Epidermal melanocyte (primary cell): ENCODE measurements at regions not wholly inside any gene's neighbourhood (a gene's known extent, or its start where the extent isn't known, plus 50 kb on each side); places are given as distances from the start of the nearest gene placed in this dataset.
"Not testable (repeated sequence)": the region's sequence is repeated elsewhere in the genome, so short reads cannot be mapped to it uniquely, and the experiment has no call there.

ENCODE experiments used
- DNase-seq: peaks from one replicate; pipeline ENCODE4 v3.0.0; 2011; ENCODE audit warnings: low spot score; ENCODE audit not compliant: insufficient read length

GRCh38 chr10:45117940-45118339 is 117.2 kb downstream of the ZNF22 start:
- not testable (repeated sequence) for DNase-seq

- DNase-seq = no peak
Observed at GRCh38 chr10:45118929-45119328, 118.2 kb downstream of the ZNF22 start.

- not testable (repeated sequence) for DNase-seq
Observed at GRCh38 chr10:45122180-45122860, 121.6 kb downstream of the ZNF22 start.

- DNase-seq = no peak
Observed at GRCh38 chr10:45135443-45136198, 134.9 kb downstream of the ZNF22 start.

GRCh38 chr10:45136256-45136655 is 135.5 kb downstream of the ZNF22 start:
- DNase-seq = no peak

GRCh38 chr10:45144326-45145070 is 143.8 kb downstream of the ZNF22 start:
- DNase-seq = no peak

GRCh38 chr10:45145143-45145542 is 144.4 kb downstream of the ZNF22 start:
- not testable (repeated sequence) for DNase-seq

GRCh38 chr10:45147000-45147399 is 146.3 kb downstream of the ZNF22 start:
- no peak for DNase-seq

GRCh38 chr10:45150997-45151396 is 150.3 kb downstream of the ZNF22 start:
- no peak for DNase-seq

- DNase-seq = no peak
Observed at GRCh38 chr10:45151467-45152214, 150.9 kb downstream of the ZNF22 start.

GRCh38 chr10:45152726-45153125 is 152.0 kb downstream of the ZNF22 start:
- DNase-seq = no peak

- no peak for DNase-seq
Observed at GRCh38 chr10:45154502-45154901, 153.8 kb downstream of the ZNF22 start.

GRCh38 chr10:45155784-45156183 is 155.1 kb downstream of the ZNF22 start:
- no peak for DNase-seq

GRCh38 chr10:45160271-45160670 is 155.1 kb downstream of the OR13A1 start:
- DNase-seq = no peak

- DNase-seq = no peak
Observed at GRCh38 chr10:45163315-45163975, 152.0 kb downstream of the OR13A1 start.

GRCh38 chr10:45175520-45176118 is 139.8 kb downstream of the OR13A1 start:
- DNase-seq = not testable (repeated sequence)

GRCh38 chr10:45179691-45180090 is 135.7 kb downstream of the OR13A1 start:
- DNase-seq = no peak

GRCh38 chr10:45180507-45180906 is 134.9 kb downstream of the OR13A1 start:
- no peak for DNase-seq

- DNase-seq = no peak
Observed at GRCh38 chr10:45180946-45181875, 134.2 kb downstream of the OR13A1 start.
